GM23338 (cell line): ENCODE measurements at regions not wholly inside any gene's neighbourhood (a gene's known extent, or its start where the extent isn't known, plus 50 kb on each side); places are given as distances from the start of the nearest gene placed in this dataset.

Source experiments
- ATAC-seq: fragments of 200-7000 bp; cut with Tn5 transposase; 3 replicates; pipeline ENCODE4 v1.9.1; 2020
- DNase-seq: peaks from one replicate; pipeline ENCODE4 v3.0.0-alpha.2; 2015; ENCODE audit warnings: low spot score
- H2AFZ ChIP-seq: fragments of 200-600 bp; sonication (generic); 2 replicates; pipeline ENCODE4 v1.8.0; 2016; ENCODE audit warnings: antibody characterized with exemption, mild to moderate bottlenecking, moderate library complexity
- H3F3A ChIP-seq: fragments of 200-600 bp; sonication (generic); replicated peaks from 2 replicates; pipeline ENCODE4 v1.8.0; 2017; ENCODE audit warnings: antibody characterized with exemption, mixed run types, low read depth
- H3K27ac ChIP-seq: fragments of 200-600 bp; sonication (generic); 2 replicates; pipeline ENCODE4 v1.6.1; 2016; ENCODE audit warnings: low read depth
- H3K27me3 ChIP-seq: fragments of 200-600 bp; sonication (generic); 2 replicates; pipeline ENCODE4 v1.8.0; 2016; ENCODE audit warnings: mild to moderate bottlenecking, mixed run types, moderate library complexity; ENCODE audit not compliant: insufficient read depth
- H3K36me3 ChIP-seq: fragments of 200-600 bp; sonication (generic); 2 replicates; pipeline ENCODE4 v1.8.0; 2016; ENCODE audit warnings: mild to moderate bottlenecking; ENCODE audit not compliant: insufficient read depth
- H3K4me1 ChIP-seq: fragments of 200-600 bp; sonication (generic); 2 replicates; pipeline ENCODE4 v1.8.0; 2016; ENCODE audit warnings: mild to moderate bottlenecking, moderate library complexity; ENCODE audit not compliant: insufficient read depth
- H3K4me2 ChIP-seq: fragments of 200-600 bp; sonication (generic); 2 replicates; pipeline ENCODE4 v1.7.1; 2017; ENCODE audit warnings: mixed run types
- H3K4me3 ChIP-seq: fragments of 200-600 bp; sonication (generic); 2 replicates; pipeline ENCODE4 v1.6.1; 2016; ENCODE audit warnings: mixed run types
- H3K79me2 ChIP-seq: fragments of 200-600 bp; sonication (generic); replicated peaks from 2 replicates; pipeline ENCODE4 v1.8.0; 2017; ENCODE audit warnings: mild to moderate bottlenecking; ENCODE audit not compliant: insufficient read depth
- H3K9me2 ChIP-seq: fragments of 200-600 bp; sonication (generic); 2 replicates; pipeline ENCODE4 v1.8.0; 2017; ENCODE audit not compliant: insufficient read depth
- H4K20me1 ChIP-seq: fragments of 200-600 bp; sonication (generic); replicated peaks from 2 replicates; pipeline ENCODE4 v1.8.0; 2017; ENCODE audit warnings: mild to moderate bottlenecking; ENCODE audit not compliant: insufficient read depth
- H3K27ac Mint-ChIP-seq: 2 replicates; pipeline ENCODE4 v1.8.0; 2020; ENCODE audit warnings: inconsistent platforms, mild to moderate bottlenecking, moderate library complexity, mixed read lengths
- H3K27me3 Mint-ChIP-seq: 3 replicates; pipeline ENCODE4 v1.8.0; 2022; ENCODE audit warnings: low read depth, mild to moderate bottlenecking, moderate library complexity, mixed read lengths, inconsistent platforms; ENCODE audit not compliant: insufficient read depth, poor library complexity
- H3K36me3 Mint-ChIP-seq: 3 replicates; pipeline ENCODE4 v1.8.0; 2021; ENCODE audit warnings: low read depth, mild to moderate bottlenecking, inconsistent platforms, moderate library complexity, mixed read lengths
- H3K4me1 Mint-ChIP-seq: 3 replicates; pipeline ENCODE4 v1.8.0; 2020; ENCODE audit warnings: mild to moderate bottlenecking, inconsistent platforms, mixed read lengths
- H3K4me3 Mint-ChIP-seq: 3 replicates; pipeline ENCODE4 v1.8.0; 2021; ENCODE audit warnings: moderate library complexity, mild to moderate bottlenecking, inconsistent platforms, mixed read lengths
- H3K9me3 Mint-ChIP-seq: 3 replicates; pipeline ENCODE4 v1.8.0; 2020; ENCODE audit warnings: moderate library complexity, mild to moderate bottlenecking, inconsistent platforms, mixed read lengths
- CREB1 ChIP-seq: fragments of 250-450 bp; sonication (Bioruptor Pico); IDR thresholded peaks from 2 replicates; pipeline ENCODE4 v1.5.0; 2020; ENCODE audit warnings: low read depth, mild to moderate bottlenecking, moderate library complexity
- ETS1 ChIP-seq: IDR thresholded peaks from 2 replicates; pipeline ENCODE4 v1.6.1; 2016; ENCODE audit warnings: antibody characterized with exemption
- EZH2phosphoT487 ChIP-seq: fragments of 200-600 bp; sonication (generic); IDR thresholded peaks from one replicate; pipeline ENCODE4 v1.8.1; 2018; ENCODE audit warnings: antibody characterized with exemption; ENCODE audit not compliant: unreplicated experiment
- JUNB ChIP-seq: IDR thresholded peaks from one replicate; pipeline ENCODE4 v1.6.1; 2016; ENCODE audit warnings: antibody characterized with exemption; ENCODE audit not compliant: unreplicated experiment
- POLR2AphosphoS5 ChIP-seq: IDR thresholded peaks from 2 replicates; pipeline ENCODE4 v1.6.1; 2016; ENCODE audit warnings: antibody characterized with exemption, low read depth
- ZNF331 ChIP-seq: fragments of 250-450 bp; sonication (Bioruptor Pico); IDR thresholded peaks from 2 replicates; pipeline ENCODE4 v1.5.0; 2020; ENCODE audit warnings: low read depth, mild to moderate bottlenecking, moderate library complexity
- ZNF462 ChIP-seq: fragments of 250-450 bp; sonication (Bioruptor Pico); IDR thresholded peaks from 2 replicates; pipeline ENCODE4 v1.5.0; 2020; ENCODE audit warnings: mild to moderate bottlenecking, moderate library complexity

GRCh38 chr2:173831312-173832229, 133.6 kb downstream of the SP3 start (continued):
- TF ChIP-seq ZNF462 (CRISPR knock-in tag) (no peak), EZH2phosphoT487 (no peak), ZNF331 (CRISPR knock-in tag) (no peak), CREB1 (no peak)

GRCh38 chr2:173834141-173834540, 131.0 kb downstream of the SP3 start:
- Mint-ChIP-seq H3K36me3 (peaks cover 4% of the 10 kb centered on the region; the same call in 1 of the 3 replicates), H3K27ac (no peak overlapping the region), H3K9me3 (peaks cover 11% of the 10 kb centered on the region), H3K4me1 (peaks cover 5% of the 10 kb centered on the region; the same call in 1 of the 3 replicates), H3K4me3 (no peak overlapping the region), H3K27me3 (peaks cover 2% of the 10 kb centered on the region)
- Histone ChIP-seq H3K79me2 (no peaks in the 10 kb centered on the region), H3F3A (no peaks in the 10 kb centered on the region), H3K27ac (no peak overlapping the region), H4K20me1 (no peaks in the 10 kb centered on the region), H3K9me2 (peaks cover 20% of the 10 kb centered on the region; the same call in 1 of the 2 replicates), H2AFZ (no peak overlapping the region), H3K4me2 (no peak overlapping the region), H3K4me3 (no peak overlapping the region), H3K36me3 (no peaks in the 10 kb centered on the region), H3K4me1 (no peaks in the 10 kb centered on the region), H3K27me3 (no peaks in the 10 kb centered on the region)
- no peak for TF ChIP-seq ZNF462 (CRISPR knock-in tag)
- no peak for TF ChIP-seq JUNB
- TF ChIP-seq EZH2phosphoT487, result no peak
- no peak for TF ChIP-seq ZNF331 (CRISPR knock-in tag)
- TF ChIP-seq ETS1, result no peak
- no peak for TF ChIP-seq POLR2AphosphoS5
- no peak for TF ChIP-seq CREB1
- no peak for DNase-seq
- ATAC-seq, result no peak
